ENCODE measurements at regions not wholly inside any gene's neighbourhood (a gene's known extent, or its start where the extent isn't known, plus 50 kb on each side); places are given as distances from the start of the nearest gene placed in this dataset.

DNA sequence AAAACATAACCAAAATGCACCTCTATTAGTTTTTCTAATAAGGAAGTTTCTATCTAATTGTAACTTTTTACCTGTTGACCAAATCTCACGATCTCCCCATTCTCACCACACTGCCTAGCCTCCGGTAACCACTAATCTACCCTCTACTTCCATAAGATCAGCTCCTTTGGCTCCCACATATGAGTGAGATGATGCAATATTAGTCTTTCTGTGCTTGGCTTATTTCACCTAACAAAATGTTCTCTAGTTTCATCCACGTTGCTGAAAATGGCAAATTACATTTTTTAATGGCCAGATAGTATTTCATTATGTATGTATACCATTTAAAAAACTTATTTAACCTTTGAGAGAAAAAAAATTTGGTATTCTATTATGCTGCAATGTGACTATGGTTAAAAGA, 379.0 kb upstream of the NXPH2 start:
- Histone ChIP-seq H3K4me3 (no peak overlapping the region), H3K36me3 (no peaks in the 10 kb centered on the region), H3K9ac (no peak overlapping the region), H3K4me1 (peaks cover 18% of the 10 kb centered on the region), H3K27ac (no peak overlapping the region), H4K20me1 (no peaks in the 10 kb centered on the region), H3K27me3 (no peaks in the 10 kb centered on the region), H3K9me3 (no peaks in the 10 kb centered on the region), H3K4me2 (no peak overlapping the region)
- TF ChIP-seq Cebpa-rat (IDR thresholded peaks at IDR 0.05), result no peak

DNA sequence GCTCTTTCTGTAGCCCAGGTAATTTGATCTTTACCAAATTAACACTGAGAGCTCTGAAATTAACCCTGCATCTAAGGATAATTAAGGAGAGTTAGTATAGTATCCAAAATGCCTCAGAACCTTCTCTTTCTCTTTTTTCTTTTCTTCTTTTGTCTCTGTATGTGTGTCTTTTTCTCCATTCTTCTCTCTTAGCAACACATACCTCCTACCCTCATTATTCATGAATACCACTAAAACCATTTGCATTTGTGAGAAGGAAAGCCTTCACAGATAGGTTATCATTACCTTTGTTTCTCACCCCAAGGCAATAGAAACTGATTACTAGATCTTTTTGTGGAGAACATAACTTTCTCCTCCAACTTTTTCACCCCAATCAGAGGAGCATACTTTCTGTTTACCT, 376.5 kb upstream of the NXPH2 start:
- no peak overlapping the region for H3K4me2 ChIP-seq
- no peak overlapping the region for H3K9ac ChIP-seq
- H4K20me1 ChIP-seq, result no peaks in the 10 kb centered on the region
- no peaks in the 10 kb centered on the region for H3K36me3 ChIP-seq
- H3K4me3 ChIP-seq, result no peak overlapping the region
- H3K27me3 ChIP-seq, result no peaks in the 10 kb centered on the region
- H3K27ac ChIP-seq, result no peak overlapping the region
- TF ChIP-seq Cebpa-rat (IDR thresholded peaks at IDR 0.05), result no peak
- no peaks in the 10 kb centered on the region for H3K9me3 ChIP-seq
- H3K4me1 ChIP-seq, result peaks cover 17% of the 10 kb centered on the region

- no peak for TF ChIP-seq Cebpa-rat (IDR thresholded peaks at IDR 0.05)
- H3K27me3 ChIP-seq, result no peaks in the 10 kb centered on the region
- H3K36me3 ChIP-seq, result no peaks in the 10 kb centered on the region
- no peaks in the 10 kb centered on the region for H4K20me1 ChIP-seq
- H3K9ac ChIP-seq, result no peak overlapping the region
- H3K4me2 ChIP-seq, result no peak overlapping the region
- H3K4me1 ChIP-seq, result peaks cover 10% of the 10 kb centered on the region
- no peak overlapping the region for H3K4me3 ChIP-seq
- H3K27ac ChIP-seq, result no peak overlapping the region
- H3K9me3 ChIP-seq, result no peaks in the 10 kb centered on the region
Measured at GRCh38 chr2:139155991-139156390, 375.8 kb upstream of the NXPH2 start.

DNA sequence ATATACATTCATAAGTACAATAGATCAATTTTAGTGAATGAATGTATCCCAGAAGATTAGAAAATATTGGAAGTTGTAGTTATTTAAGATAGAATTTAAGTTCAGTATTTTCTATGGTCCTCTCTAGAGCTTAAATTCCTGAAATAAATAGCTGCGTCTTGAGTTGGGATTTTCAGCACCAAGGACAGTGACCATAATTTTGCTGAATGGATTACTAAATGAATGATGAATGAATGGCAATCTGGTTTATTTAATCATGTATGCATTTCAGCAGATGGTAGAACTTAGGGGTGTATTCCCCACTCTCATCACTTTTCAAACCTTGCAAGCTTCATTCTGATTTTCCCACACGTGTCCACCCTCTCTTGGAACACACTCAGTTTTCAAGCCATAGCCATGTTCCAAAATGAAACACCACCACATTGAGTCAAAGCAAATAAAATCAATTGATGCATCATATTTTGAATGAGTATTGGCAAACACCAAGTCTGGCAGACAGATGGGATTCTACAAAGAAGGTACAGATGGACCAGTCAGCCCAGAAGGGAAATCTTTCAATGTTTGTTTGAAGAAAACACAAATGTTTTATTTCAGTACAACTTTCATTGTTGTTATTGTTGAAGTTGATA, 362.2 kb upstream of the NXPH2 start:
- Histone ChIP-seq H3K4me2 (no peak overlapping the region), H3K4me3 (no peak overlapping the region), H3K27ac (no peak overlapping the region), H3K36me3 (no peaks in the 10 kb centered on the region), H3K4me1 (no peaks in the 10 kb centered on the region), H3K9me3 (no peaks in the 10 kb centered on the region), H3K27me3 (no peaks in the 10 kb centered on the region), H3K9ac (no peak overlapping the region), H4K20me1 (no peaks in the 10 kb centered on the region)
- TF ChIP-seq Cebpa-rat (IDR thresholded peaks at IDR 0.05), result no peak

- no peak overlapping the region for H3K9ac ChIP-seq
Measured at GRCh38 chr2:139124271-139124670, 344.1 kb upstream of the NXPH2 start.

GRCh38 chr2:139123795-139124194, 343.6 kb upstream of the NXPH2 start:
- H3K4me3 ChIP-seq, result no peak overlapping the region
- H4K20me1 ChIP-seq, result no peaks in the 10 kb centered on the region
- H3K9ac ChIP-seq, result no peak overlapping the region
- H3K4me1 ChIP-seq, result no peaks in the 10 kb centered on the region
- H3K27me3 ChIP-seq, result no peaks in the 10 kb centered on the region
- no peak overlapping the region for H3K4me2 ChIP-seq
- TF ChIP-seq Cebpa-rat (IDR thresholded peaks at IDR 0.05), result no peak
- no peaks in the 10 kb centered on the region for H3K9me3 ChIP-seq
- no peak overlapping the region for H3K27ac ChIP-seq
- no peaks in the 10 kb centered on the region for H3K36me3 ChIP-seq

More at GRCh38 chr2:139124271-139124670, 344.1 kb upstream of the NXPH2 start:
- no peak for TF ChIP-seq Cebpa-rat (IDR thresholded peaks at IDR 0.05)
- H3K9me3 ChIP-seq, result no peaks in the 10 kb centered on the region
- H3K27ac ChIP-seq, result no peak overlapping the region
- no peaks in the 10 kb centered on the region for H3K36me3 ChIP-seq
- no peaks in the 10 kb centered on the region for H3K27me3 ChIP-seq
- no peak overlapping the region for H3K4me3 ChIP-seq
- no peaks in the 10 kb centered on the region for H4K20me1 ChIP-seq
- no peaks in the 10 kb centered on the region for H3K4me1 ChIP-seq
- no peak overlapping the region for H3K4me2 ChIP-seq

- no peaks in the 10 kb centered on the region for H3K27me3 ChIP-seq
- no peaks in the 10 kb centered on the region for H3K9me3 ChIP-seq
- no peaks in the 10 kb centered on the region for H4K20me1 ChIP-seq
- no peak overlapping the region for H3K27ac ChIP-seq
- TF ChIP-seq Cebpa-rat (IDR thresholded peaks at IDR 0.05), result peak; percentile 94
- no peak overlapping the region for H3K4me2 ChIP-seq
- H3K36me3 ChIP-seq, result no peaks in the 10 kb centered on the region
- H3K4me3 ChIP-seq, result no peak overlapping the region
- H3K4me1 ChIP-seq, result no peaks in the 10 kb centered on the region
- H3K9ac ChIP-seq, result no peak overlapping the region
Measured at GRCh38 chr2:139122711-139123158, 342.5 kb upstream of the NXPH2 start.

DNA sequence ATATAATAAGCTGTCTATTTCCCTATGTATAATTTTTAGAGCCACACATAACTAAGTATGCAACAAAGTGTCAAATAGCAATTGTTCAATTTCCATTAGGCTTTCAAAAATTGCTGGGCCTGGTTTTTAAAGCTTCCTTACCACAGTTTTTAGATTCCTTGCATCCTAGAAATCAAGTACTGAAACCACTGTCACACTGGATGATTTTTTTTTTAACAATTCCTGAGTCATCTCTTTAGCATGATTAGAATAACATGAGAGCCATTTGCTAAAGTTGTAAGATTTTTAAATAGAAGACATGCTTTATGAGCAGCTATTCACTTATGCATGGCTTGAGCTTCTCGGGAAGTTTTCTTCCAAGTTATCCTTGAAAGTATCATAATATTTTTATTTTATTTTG, 319.5 kb upstream of the NXPH2 start:
- H3K36me3 ChIP-seq, result no peaks in the 10 kb centered on the region
- H3K27ac ChIP-seq, result no peak overlapping the region
- H3K4me2 ChIP-seq, result no peak overlapping the region
- TF ChIP-seq Cebpa-rat (IDR thresholded peaks at IDR 0.05), result no peak
- H3K4me3 ChIP-seq, result no peak overlapping the region
- no peak overlapping the region for H3K9ac ChIP-seq
- no peaks in the 10 kb centered on the region for H3K4me1 ChIP-seq
- no peaks in the 10 kb centered on the region for H3K27me3 ChIP-seq
- H3K9me3 ChIP-seq, result no peaks in the 10 kb centered on the region
- no peaks in the 10 kb centered on the region for H4K20me1 ChIP-seq

DNA sequence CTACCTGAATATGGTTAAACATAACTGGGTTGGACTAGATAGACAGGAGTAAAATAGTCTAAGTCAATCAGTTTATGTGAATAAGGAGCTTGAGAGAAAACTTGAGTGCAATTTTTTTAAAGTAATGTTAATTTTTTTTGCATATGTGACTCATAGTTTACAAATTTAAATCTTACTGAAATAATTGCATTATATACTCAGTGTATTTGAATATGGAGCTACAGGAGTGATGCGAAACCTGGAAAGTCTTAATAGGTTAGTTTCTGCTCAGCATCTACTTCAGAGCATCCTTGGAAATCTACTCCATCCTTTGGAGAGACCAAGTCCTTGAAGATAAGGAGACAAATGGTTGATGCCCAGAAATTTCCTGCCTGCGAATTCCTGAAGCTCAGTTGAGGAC, 318.8 kb upstream of the NXPH2 start:
- Histone ChIP-seq H3K9me3 (no peaks in the 10 kb centered on the region), H3K9ac (no peak overlapping the region), H4K20me1 (no peaks in the 10 kb centered on the region), H3K4me2 (no peak overlapping the region), H3K27me3 (no peaks in the 10 kb centered on the region), H3K36me3 (no peaks in the 10 kb centered on the region), H3K27ac (no peak overlapping the region), H3K4me3 (no peak overlapping the region), H3K4me1 (no peaks in the 10 kb centered on the region)
- TF ChIP-seq Cebpa-rat (IDR thresholded peaks at IDR 0.05), result no peak

- no peak overlapping the region for H3K4me2 ChIP-seq
- H3K4me1 ChIP-seq, result no peaks in the 10 kb centered on the region
- H3K27ac ChIP-seq, result no peak overlapping the region
- H3K9me3 ChIP-seq, result no peaks in the 10 kb centered on the region
- H3K4me3 ChIP-seq, result no peak overlapping the region
- no peak for TF ChIP-seq Cebpa-rat (IDR thresholded peaks at IDR 0.05)
- no peaks in the 10 kb centered on the region for H3K36me3 ChIP-seq
- H4K20me1 ChIP-seq, result no peaks in the 10 kb centered on the region
- H3K27me3 ChIP-seq, result no peaks in the 10 kb centered on the region
- H3K9ac ChIP-seq, result no peak overlapping the region
Measured at GRCh38 chr2:139083121-139083520, 302.9 kb upstream of the NXPH2 start.

GRCh38 chr2:139080244-139080643, 300.1 kb upstream of the NXPH2 start:
- no peak for TF ChIP-seq Cebpa-rat (IDR thresholded peaks at IDR 0.05)
- Histone ChIP-seq H3K27ac (no peak overlapping the region), H3K9me3 (no peaks in the 10 kb centered on the region), H3K27me3 (no peaks in the 10 kb centered on the region), H3K4me3 (no peak overlapping the region), H3K9ac (no peak overlapping the region), H4K20me1 (no peaks in the 10 kb centered on the region), H3K36me3 (no peaks in the 10 kb centered on the region), H3K4me2 (no peak overlapping the region), H3K4me1 (no peaks in the 10 kb centered on the region)
